K562 (cell line): ENCODE measurements at regions not wholly inside any gene's neighbourhood (a gene's known extent, or its start where the extent isn't known, plus 50 kb on each side); places are given as distances from the start of the nearest gene placed in this dataset.

ENCODE experiments used
- ATAC-seq: fragments of 200-7000 bp; cut with Tn5 transposase; 3 replicates; pipeline ENCODE4 v1.9.1; 2020; ENCODE audit warnings: moderate library complexity
- BruUV-seq: library from RNA; stranded (reverse); fragments of 400-500 nt; replicated peaks from 2 replicates; lab custom pipeline; 2021; lab: Mats Ljungman, UMichigan
- CTCF ChIA-PET: fragments of 300-600 bp; formaldehyde crosslinking; extraction: SDS; loops from one replicate; lab custom pipeline; 2021; ENCODE audit warnings: low intra/inter-chr PET ratio; lab: Yijun Ruan, JAX
- POLR2A ChIA-PET: fragments of 300-600, 350-650 bp; sonication (Branson Sonifier 250); formaldehyde crosslinking; extraction: SDS; loops from one replicate; lab custom pipeline; 2021; ENCODE audit warnings: antibody characterized with exemption, inconsistent platforms; lab: Yijun Ruan, JAX
- DNase-seq, 4 experiments: peaks; one replicate each; pipeline versions ENCODE4 v3.0.0 to v3.0.0-alpha.2; 2011 to 2018; ENCODE audit warnings: low spot score in 3 of 4, mixed read lengths in 3 of 4; ENCODE audit errors: extremely low read depth in 1 of 4
- FAIRE-seq: peaks from 2 replicates; lab custom pipeline; 2011; peaks lifted over from hg19 to GRCh38; lab: Jason Lieb, UNC
- H2AFZ ChIP-seq: 2 replicates; pipeline ENCODE4 v1.6.0; 2011; ENCODE audit warnings: low read depth, low read length, control low read depth, inconsistent platforms
- H3K27ac ChIP-seq: fragments of 200-600 bp; 3 replicates; pipeline ENCODE4 v1.8.0; 2011; ENCODE audit warnings: low read depth, mild to moderate bottlenecking, control low read depth, inconsistent platforms, low read length, moderate library complexity, mixed read lengths; ENCODE audit errors: extremely low read depth
- H3K27me3 ChIP-seq, 2 experiments: fragments of 300-600 bp in 1 of 2; 2 replicates in 1 of 2; 3 replicates in 1 of 2; pipeline versions ENCODE4 v1.6.0 to v1.8.0; 2011; ENCODE audit warnings: inconsistent platforms in 2 of 2, low read length in 2 of 2, mild to moderate bottlenecking in 1 of 2, mixed read lengths in 1 of 2, moderate library complexity in 1 of 2; ENCODE audit not compliant: control insufficient read depth in 2 of 2, insufficient read depth in 2 of 2
- H3K36me3 ChIP-seq: fragments of 300-600 bp; 3 replicates; pipeline ENCODE4 v1.8.0; 2011; ENCODE audit warnings: mild to moderate bottlenecking, low read length, inconsistent platforms; ENCODE audit not compliant: control insufficient read depth, insufficient read depth
- H3K4me1 ChIP-seq, 2 experiments: fragments of 200-600 bp in 1 of 2; replicated peaks in 1 of 2; 2 replicates in 1 of 2; 3 replicates in 1 of 2; pipeline versions ENCODE4 v1.5.1 to v1.8.0; 2011; ENCODE audit warnings: inconsistent platforms in 2 of 2, low read length in 2 of 2, mild to moderate bottlenecking in 1 of 2, mixed read lengths in 1 of 2, moderate library complexity in 1 of 2; ENCODE audit not compliant: control insufficient read depth in 2 of 2, insufficient read depth in 2 of 2
- H3K4me2 ChIP-seq: 2 replicates; pipeline ENCODE4 v1.6.1; 2011; ENCODE audit warnings: low read length, control low read depth, inconsistent platforms, mixed read lengths; ENCODE audit not compliant: insufficient read depth
- H3K4me3 ChIP-seq: fragments of 200-600 bp; sonication (generic), shearing (Covaris generic); 2 replicates; pipeline ENCODE4 v1.5.1; 2016; ENCODE audit warnings: control low read depth, inconsistent platforms
- H3K79me2 ChIP-seq: fragments of 200-600 bp; 3 replicates; pipeline ENCODE4 v1.8.0; 2011; ENCODE audit warnings: low read length, inconsistent platforms; ENCODE audit not compliant: control insufficient read depth, insufficient read depth
- H3K9ac ChIP-seq, 2 experiments: 2 replicates each; pipeline versions ENCODE4 v1.6.0 to v1.6.1; 2011; ENCODE audit warnings: low read depth in 2 of 2, low read length in 2 of 2, control low read depth in 1 of 2, inconsistent platforms in 1 of 2, mild to moderate bottlenecking in 1 of 2, mixed read lengths in 1 of 2; ENCODE audit not compliant: insufficient read depth in 1 of 2
- H3K9me1 ChIP-seq: one replicate; pipeline ENCODE4 v1.6.0; 2011; ENCODE audit warnings: inconsistent platforms, mild to moderate bottlenecking, low read length, moderate library complexity; ENCODE audit not compliant: control insufficient read depth, insufficient read depth
- H3K9me3 ChIP-seq: replicated peaks from 2 replicates; pipeline ENCODE4 v1.5.1; 2011; ENCODE audit warnings: low read depth, low read length, inconsistent platforms; ENCODE audit not compliant: control insufficient read depth, insufficient read depth
- H4K20me1 ChIP-seq: replicated peaks from 2 replicates; pipeline ENCODE4 v1.6.1; 2011; ENCODE audit warnings: low read length, inconsistent platforms, mixed read lengths; ENCODE audit not compliant: control insufficient read depth, insufficient read depth
- ADNP ChIP-seq: fragments of 200-800 bp; sonication (Bioruptor generic); IDR thresholded peaks from 2 replicates; pipeline ENCODE4 v1.6.1; 2016; ENCODE audit warnings: missing genetic modification characterization, missing compliant biosample characterization
- ARID1B ChIP-seq: fragments of 450-650 bp; IDR thresholded peaks from 2 replicates; pipeline ENCODE4 v1.6.1; 2016; ENCODE audit warnings: antibody characterized with exemption, mild to moderate bottlenecking, inconsistent platforms
- CHD1 ChIP-seq: fragments of 200-600 bp; sonication (generic); IDR thresholded peaks from one replicate; pipeline ENCODE4 v1.6.1; 2012; ENCODE audit warnings: mild to moderate bottlenecking, moderate library complexity, low read length, inconsistent platforms
- EGR1 ChIP-seq: fragments of 450-650 bp; conservative IDR thresholded peaks from 2 replicates; pipeline ENCODE4 v1.6.1; 2017; ENCODE audit warnings: mild to moderate bottlenecking
- HNRNPLL ChIP-seq: fragments of 200-400 bp; formaldehyde crosslinking; IDR thresholded peaks from 2 replicates; pipeline ENCODE4 v1.6.1; 2017; ENCODE audit warnings: low read length, low read depth, mild to moderate bottlenecking; ENCODE audit not compliant: poor library complexity, severe bottlenecking
- KDM2B ChIP-seq: fragments of 250-450 bp; sonication (Bioruptor Pico); IDR thresholded peaks from 2 replicates; pipeline ENCODE4 v1.8.0; 2021; ENCODE audit warnings: mild to moderate bottlenecking, moderate library complexity
- MED1 ChIP-seq: sonication (generic); formaldehyde crosslinking; IDR thresholded peaks from 2 replicates; pipeline ENCODE4 v1.8.1; 2023; ENCODE audit warnings: missing genetic modification reagents, borderline replicate concordance
- MTA2 ChIP-seq: fragments of 450-650 bp; IDR thresholded peaks from 2 replicates; pipeline ENCODE4 v1.6.1; 2016; ENCODE audit warnings: low read depth
- SMAD3 ChIP-seq: fragments of 450-650 bp; formaldehyde crosslinking; conservative IDR thresholded peaks from 2 replicates; pipeline ENCODE4 v1.4.0; 2020; ENCODE audit warnings: mild to moderate bottlenecking
- SPI1 ChIP-seq: IDR thresholded peaks from 2 replicates; pipeline ENCODE4 v1.6.1; 2011; ENCODE audit warnings: low read depth, low read length, control low read depth, borderline replicate concordance
- TAF1 ChIP-seq: IDR thresholded peaks from 2 replicates; pipeline ENCODE4 v1.6.1; 2011; ENCODE audit warnings: mild to moderate bottlenecking, low read length, moderate library complexity; ENCODE audit not compliant: insufficient read depth, control insufficient read depth, severe bottlenecking; ENCODE audit errors: extremely low read depth
- TCFL5 ChIP-seq: fragments of 250-450 bp; sonication (Bioruptor Pico); conservative IDR thresholded peaks from 2 replicates; pipeline ENCODE4 v1.6.1; 2021; ENCODE audit warnings: mild to moderate bottlenecking, moderate library complexity, matching md5 sums
- ZC3H11A ChIP-seq: IDR thresholded peaks from 2 replicates; pipeline ENCODE4 v1.6.1; 2012; ENCODE audit warnings: low read depth, low read length, improper control_type of control experiment
- ZFX ChIP-seq: sonication (generic); formaldehyde crosslinking; IDR thresholded peaks from 2 replicates; pipeline ENCODE4 v1.8.0; 2022; ENCODE audit warnings: mild to moderate bottlenecking, missing genetic modification reagents, moderate library complexity
- ZKSCAN8 ChIP-seq: fragments of 200-800 bp; sonication (Bioruptor generic); IDR thresholded peaks from 2 replicates; pipeline ENCODE4 v1.6.1; 2016; ENCODE audit warnings: missing genetic modification characterization, missing compliant biosample characterization
- ZNF449 ChIP-seq: fragments of 250-450 bp; sonication (Bioruptor Pico); IDR thresholded peaks from 2 replicates; pipeline ENCODE4 v1.8.0; 2022; ENCODE audit warnings: moderate library complexity, mild to moderate bottlenecking, inconsistent platforms
- ZNF778 ChIP-seq: fragments of 450-650 bp; formaldehyde crosslinking; IDR thresholded peaks from 2 replicates; pipeline ENCODE4 v1.4.0; 2020; ENCODE audit warnings: mild to moderate bottlenecking, moderate library complexity
- WGBS: fragments of 100-300 bp; shearing (Covaris generic); methylation state at CpG from one replicate; pipeline ENCODE4 v1.1.6; 2016; ENCODE audit warnings: low coverage, mixed read lengths; ENCODE audit not compliant: insufficient coverage; ENCODE audit errors: missing lambda C conversion rate; 5-methylcytosine and 5-hydroxymethylcytosine counted together
- in situ Hi-C: fragments of 300-500 bp; cut with MboI; formaldehyde crosslinking; loops from 4 replicates; pipeline ENCODE4 v1.15.0; 2018; ENCODE audit warnings: inconsistent platforms, mixed read lengths
- intact Hi-C: fragments of 100-400 bp; cut with micrococcal nuclease; formaldehyde crosslinking; loops from 2 replicates; pipeline ENCODE4 v1.14.2; 2022
- TF ChIP-seq, protein P1 (sequence below): fragments of 200-800 bp; sonication (Bioruptor generic); IDR thresholded peaks from 2 replicates; pipeline ENCODE4 v1.6.1; 2017; ENCODE audit warnings: missing genetic modification characterization, missing compliant biosample characterization

DNA sequence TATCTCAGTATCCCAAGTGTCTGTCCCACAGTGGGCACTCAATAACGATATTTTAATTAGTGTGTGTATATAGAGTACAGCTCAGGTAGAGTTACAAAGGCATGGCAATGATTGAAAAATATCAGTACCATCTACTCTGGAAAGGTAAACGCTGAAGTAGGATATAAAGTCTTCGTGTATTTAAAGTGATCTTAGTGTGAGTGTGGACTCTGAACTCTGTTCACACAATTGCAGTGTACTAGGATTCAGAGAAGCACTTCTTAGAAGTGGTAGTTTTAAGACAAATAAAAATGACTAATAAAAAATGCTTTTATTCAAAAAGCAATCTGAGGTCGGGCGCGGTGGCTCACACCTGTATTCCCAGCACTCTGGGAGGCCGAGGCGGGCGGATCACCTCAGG, 62.9 kb upstream of the RAP2B start:
- BruUV-seq: no TSS peak
- H3K4me3 ChIP-seq: no peak overlapping the region
- FAIRE-seq: no peak
- no peak overlapping the region for H3K27ac ChIP-seq
- no peaks in the 10 kb centered on the region for H3K9me3 ChIP-seq
- no peaks in the 10 kb centered on the region for H3K9me1 ChIP-seq
- H2AFZ ChIP-seq: no peak overlapping the region
- ATAC-seq: no peak
- ChIA-PET POLR2A (interaction anchor here (1.1 kb wide), 1 partner anchor 12 kb away, joined by 3 read pairs; no protein-coding TSS in a partner anchor), CTCF (no interaction called here)
- DNase-seq: no peak
- no peak overlapping the region for H3K9ac ChIP-seq
- intact Hi-C loops: no loop called here
- 70% methylated on average over 9 of the region's 9 CpGs for WGBS
- H3K4me1 ChIP-seq: no peaks in the 10 kb centered on the region; a peak in 1 of 5 replicates
- H3K27me3 ChIP-seq: no peaks in the 10 kb centered on the region
- H4K20me1 ChIP-seq: no peaks in the 10 kb centered on the region
- H3K79me2 ChIP-seq: no peaks in the 10 kb centered on the region
- H3K36me3 ChIP-seq: no peaks in the 10 kb centered on the region
- in situ Hi-C loops: no loop called here
- TF ChIP-seq ZKSCAN8 (CRISPR knock-in tag) (no peak), MED1 (CRISPR knock-in tag) (no peak), ZFX (no peak), ZNF449 (CRISPR knock-in tag) (no peak), ADNP (tag) (no peak), CHD1 (no peak), ZNF778 (CRISPR knock-in tag) (no peak), SPI1 (no peak), SMAD3 (CRISPR knock-in tag) (no peak), KDM2B (CRISPR knock-in tag) (no peak), ARID1B (no peak), TAF1 (no peak), EGR1 (no peak), MTA2 (no peak), TCFL5 (CRISPR knock-in tag) (no peak), HNRNPLL (no peak), ZC3H11A (no peak)
- TF ChIP-seq, protein P1, sequence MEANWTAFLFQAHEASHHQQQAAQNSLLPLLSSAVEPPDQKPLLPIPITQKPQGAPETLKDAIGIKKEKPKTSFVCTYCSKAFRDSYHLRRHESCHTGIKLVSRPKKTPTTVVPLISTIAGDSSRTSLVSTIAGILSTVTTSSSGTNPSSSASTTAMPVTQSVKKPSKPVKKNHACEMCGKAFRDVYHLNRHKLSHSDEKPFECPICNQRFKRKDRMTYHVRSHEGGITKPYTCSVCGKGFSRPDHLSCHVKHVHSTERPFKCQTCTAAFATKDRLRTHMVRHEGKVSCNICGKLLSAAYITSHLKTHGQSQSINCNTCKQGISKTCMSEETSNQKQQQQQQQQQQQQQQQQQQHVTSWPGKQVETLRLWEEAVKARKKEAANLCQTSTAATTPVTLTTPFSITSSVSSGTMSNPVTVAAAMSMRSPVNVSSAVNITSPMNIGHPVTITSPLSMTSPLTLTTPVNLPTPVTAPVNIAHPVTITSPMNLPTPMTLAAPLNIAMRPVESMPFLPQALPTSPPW (CRISPR knock-in tag): no peak
- TF ChIP-seq, all 486 proteins: peak for 0
- no peak overlapping the region for H3K4me2 ChIP-seq
